Hepatocyte (in vitro differentiated cells): ENCODE measurements at regions not wholly inside any gene's neighbourhood (a gene's known extent, or its start where the extent isn't known, plus 50 kb on each side); places are given as distances from the start of the nearest gene placed in this dataset.

Experiments used
- DNase-seq: peaks from one replicate; pipeline ENCODE4 v3.0.0-alpha.2; 2016; ENCODE audit warnings: low spot score
- H2AFZ ChIP-seq: fragments of 200-600 bp; sonication (generic); 2 replicates; pipeline ENCODE4 v1.6.0; 2016; ENCODE audit warnings: antibody characterized with exemption, mild to moderate bottlenecking
- H3K27ac ChIP-seq: fragments of 200-600 bp; sonication (generic); 2 replicates; pipeline ENCODE4 v1.5.1; 2016; ENCODE audit warnings: mild to moderate bottlenecking
- H3K27me3 ChIP-seq: fragments of 200-600 bp; sonication (generic); 2 replicates; pipeline ENCODE4 v1.6.1; 2016
- H3K36me3 ChIP-seq: fragments of 200-600 bp; sonication (generic); replicated peaks from 2 replicates; pipeline ENCODE4 v1.5.1; 2016; ENCODE audit warnings: low read depth; ENCODE audit not compliant: insufficient read depth
- H3K4me1 ChIP-seq: fragments of 200-600 bp; sonication (generic); 2 replicates; pipeline ENCODE4 v1.5.1; 2016; ENCODE audit warnings: mild to moderate bottlenecking, moderate library complexity; ENCODE audit not compliant: insufficient read depth
- H3K4me2 ChIP-seq: fragments of 200-600 bp; sonication (generic); 2 replicates; pipeline ENCODE4 v1.6.0; 2016
- H3K4me3 ChIP-seq: fragments of 200-600 bp; sonication (generic); 2 replicates; pipeline ENCODE4 v1.5.1; 2016; ENCODE audit warnings: mild to moderate bottlenecking
- H3K79me2 ChIP-seq: fragments of 200-600 bp; sonication (generic); 2 replicates; pipeline ENCODE4 v1.6.0; 2017; ENCODE audit warnings: mild to moderate bottlenecking
- H3K9me2 ChIP-seq: fragments of 200-600 bp; sonication (generic); replicated peaks from 2 replicates; pipeline ENCODE4 v1.6.0; 2017; ENCODE audit warnings: mild to moderate bottlenecking; ENCODE audit not compliant: insufficient read depth
- H3K9me3 ChIP-seq: fragments of 200-600 bp; sonication (generic); 2 replicates; pipeline ENCODE4 v1.5.1; 2016; ENCODE audit warnings: low read depth, mild to moderate bottlenecking
- H4K20me1 ChIP-seq: fragments of 200-600 bp; sonication (generic); 2 replicates; pipeline ENCODE4 v1.6.0; 2016; ENCODE audit warnings: mild to moderate bottlenecking; ENCODE audit not compliant: insufficient read depth, poor library complexity, severe bottlenecking
- CTCF ChIP-seq: fragments of 200-600 bp; sonication (generic); IDR thresholded peaks from 2 replicates; pipeline ENCODE4 v1.5.1; 2016; ENCODE audit warnings: antibody characterized with exemption, mild to moderate bottlenecking; ENCODE audit not compliant: poor library complexity
- EZH2 ChIP-seq: fragments of 200-600 bp; sonication (generic); IDR thresholded peaks from 2 replicates; pipeline ENCODE4 v1.6.1; 2016; ENCODE audit warnings: antibody characterized with exemption, mild to moderate bottlenecking, borderline replicate concordance
- EZH2phosphoT487 ChIP-seq: fragments of 200-600 bp; sonication (generic); IDR thresholded peaks from one replicate; pipeline ENCODE4 v1.6.1; 2018; ENCODE audit warnings: antibody characterized with exemption, mild to moderate bottlenecking, low read depth, moderate library complexity; ENCODE audit not compliant: unreplicated experiment, severe bottlenecking
- WGBS: methylation state at CpG from one replicate; pipeline ENCODE4 v1.1.6; 2016; ENCODE audit warnings: low lambda C conversion rate; ENCODE audit errors: missing lambda C conversion rate; 5-methylcytosine and 5-hydroxymethylcytosine counted together

- H3K9me3 ChIP-seq, result no peaks in the 10 kb centered on the region
- H3K27me3 ChIP-seq, result no peaks in the 10 kb centered on the region
- H4K20me1 ChIP-seq, result no peaks in the 10 kb centered on the region
- no peak overlapping the region for H3K27ac ChIP-seq
- no peaks in the 10 kb centered on the region for H3K4me1 ChIP-seq
- TF ChIP-seq EZH2, result no peak
- no peak for TF ChIP-seq EZH2phosphoT487
- no peak for TF ChIP-seq CTCF
- 92% methylated on average over 29 of the region's 33 CpGs for WGBS
- no peaks in the 10 kb centered on the region for H3K79me2 ChIP-seq
- no peak overlapping the region for H2AFZ ChIP-seq
- no peaks in the 10 kb centered on the region for H3K9me2 ChIP-seq
- no peaks in the 10 kb centered on the region for H3K36me3 ChIP-seq
- DNase-seq, result no peak
- no peak overlapping the region for H3K4me2 ChIP-seq
- H3K4me3 ChIP-seq, result no peak overlapping the region
Observed at GRCh38 chr6:166836785-166837718, 119.3 kb downstream of the RNASET2 start.

- Histone ChIP-seq H3K4me1 (no peaks in the 10 kb centered on the region), H4K20me1 (no peaks in the 10 kb centered on the region), H3K79me2 (no peaks in the 10 kb centered on the region), H2AFZ (no peak overlapping the region), H3K36me3 (no peaks in the 10 kb centered on the region), H3K9me2 (no peaks in the 10 kb centered on the region), H3K4me3 (no peak overlapping the region), H3K27me3 (no peaks in the 10 kb centered on the region), H3K27ac (no peak overlapping the region), H3K4me2 (no peak overlapping the region), H3K9me3 (no peaks in the 10 kb centered on the region)
- no peak for TF ChIP-seq EZH2
- no peak for TF ChIP-seq EZH2phosphoT487
- no peak for TF ChIP-seq CTCF
- WGBS, result 83% methylated on average over 4 of the region's 4 CpGs
- no peak for DNase-seq
Observed at GRCh38 chr6:166834049-166834448, 122.3 kb downstream of the RNASET2 start.

- Histone ChIP-seq H3K27ac (no peak overlapping the region), H3K79me2 (no peaks in the 10 kb centered on the region), H3K9me2 (no peaks in the 10 kb centered on the region), H3K9me3 (no peaks in the 10 kb centered on the region), H3K27me3 (no peaks in the 10 kb centered on the region), H3K4me3 (no peak overlapping the region), H2AFZ (no peak overlapping the region), H4K20me1 (no peaks in the 10 kb centered on the region), H3K36me3 (no peaks in the 10 kb centered on the region), H3K4me1 (no peaks in the 10 kb centered on the region), H3K4me2 (no peak overlapping the region)
- DNase-seq, result no peak
- TF ChIP-seq CTCF (no peak), EZH2 (no peak), EZH2phosphoT487 (no peak)
- WGBS, result 98% methylated on average over 10 of the region's 10 CpGs
Observed at GRCh38 chr6:166830891-166831363, 125.4 kb downstream of the RNASET2 start.
